ENCODE measurements at regions not wholly inside any gene's neighbourhood (a gene's known extent, or its start where the extent isn't known, plus 50 kb on each side); places are given as distances from the start of the nearest gene placed in this dataset.

DNA sequence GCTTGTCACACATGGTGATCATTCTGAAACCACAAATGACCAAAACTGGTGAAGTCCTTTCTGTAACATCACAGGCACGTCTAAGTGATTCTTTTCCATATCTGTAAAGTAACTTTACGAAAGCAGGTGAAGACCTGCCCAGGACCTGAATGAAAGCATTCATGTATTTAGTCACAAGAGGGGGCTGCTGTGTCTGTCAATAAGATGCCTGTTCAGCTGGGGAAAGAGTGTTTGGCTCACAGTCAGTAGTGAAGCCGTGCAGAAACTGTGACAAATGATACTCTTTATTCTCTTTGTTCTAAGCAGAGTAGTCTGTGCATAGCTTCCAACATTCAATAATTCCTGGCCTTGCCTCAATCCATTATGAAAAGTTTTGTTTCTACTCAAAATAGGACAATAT lies 373.5 kb upstream of the OR4E1 start:
- TF ChIP-seq, protein P1, sequence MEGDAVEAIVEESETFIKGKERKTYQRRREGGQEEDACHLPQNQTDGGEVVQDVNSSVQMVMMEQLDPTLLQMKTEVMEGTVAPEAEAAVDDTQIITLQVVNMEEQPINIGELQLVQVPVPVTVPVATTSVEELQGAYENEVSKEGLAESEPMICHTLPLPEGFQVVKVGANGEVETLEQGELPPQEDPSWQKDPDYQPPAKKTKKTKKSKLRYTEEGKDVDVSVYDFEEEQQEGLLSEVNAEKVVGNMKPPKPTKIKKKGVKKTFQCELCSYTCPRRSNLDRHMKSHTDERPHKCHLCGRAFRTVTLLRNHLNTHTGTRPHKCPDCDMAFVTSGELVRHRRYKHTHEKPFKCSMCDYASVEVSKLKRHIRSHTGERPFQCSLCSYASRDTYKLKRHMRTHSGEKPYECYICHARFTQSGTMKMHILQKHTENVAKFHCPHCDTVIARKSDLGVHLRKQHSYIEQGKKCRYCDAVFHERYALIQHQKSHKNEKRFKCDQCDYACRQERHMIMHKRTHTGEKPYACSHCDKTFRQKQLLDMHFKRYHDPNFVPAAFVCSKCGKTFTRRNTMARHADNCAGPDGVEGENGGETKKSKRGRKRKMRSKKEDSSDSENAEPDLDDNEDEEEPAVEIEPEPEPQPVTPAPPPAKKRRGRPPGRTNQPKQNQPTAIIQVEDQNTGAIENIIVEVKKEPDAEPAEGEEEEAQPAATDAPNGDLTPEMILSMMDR (IDR thresholded peaks at IDR 0.05) = no peak
- TF ChIP-seq POLR2A (IDR thresholded peaks at IDR 0.05) = no peak
- TF ChIP-seq POLR2AphosphoS5 (IDR thresholded peaks at IDR 0.05; ENCODE audit: insufficient read depth in 1 of 2, low read depth in 1 of 2) = no peak

Measured in vagina (tissue), 2 donors.